ENCODE measurements at regions not wholly inside any gene's neighbourhood (a gene's known extent, or its start where the extent isn't known, plus 50 kb on each side); places are given as distances from the start of the nearest gene placed in this dataset.
A peak's percentile ranks its signal among the peaks of the same experiment; 100 is the strongest.

DNA sequence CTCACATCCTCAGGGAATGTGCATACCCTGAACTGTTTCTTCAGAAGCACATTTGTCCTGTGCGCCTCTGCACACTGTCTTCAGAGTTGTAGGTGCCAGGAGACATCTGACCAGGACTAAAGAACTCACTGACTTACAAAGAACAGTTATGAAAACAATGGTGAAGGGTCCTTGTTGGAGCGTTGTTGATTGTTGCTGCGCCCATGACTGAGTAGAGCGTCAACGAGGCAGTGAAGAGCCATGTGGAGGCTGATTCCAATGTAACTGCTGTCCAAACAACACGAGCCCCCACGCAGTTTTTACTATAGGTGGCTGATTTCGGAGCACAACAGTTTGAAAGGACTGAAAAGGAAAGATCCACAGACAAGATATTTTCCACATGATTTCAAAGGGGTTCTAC, 380.3 kb downstream of the CDH26 start:
- H3K9me3 ChIP-seq: no peaks in the 10 kb centered on the region
- H3K4me1 ChIP-seq (ENCODE audit: low read depth): no peaks in the 10 kb centered on the region
- DNase-seq (no peak), ATAC-seq (no peak)
- TF ChIP-seq, protein P1, sequence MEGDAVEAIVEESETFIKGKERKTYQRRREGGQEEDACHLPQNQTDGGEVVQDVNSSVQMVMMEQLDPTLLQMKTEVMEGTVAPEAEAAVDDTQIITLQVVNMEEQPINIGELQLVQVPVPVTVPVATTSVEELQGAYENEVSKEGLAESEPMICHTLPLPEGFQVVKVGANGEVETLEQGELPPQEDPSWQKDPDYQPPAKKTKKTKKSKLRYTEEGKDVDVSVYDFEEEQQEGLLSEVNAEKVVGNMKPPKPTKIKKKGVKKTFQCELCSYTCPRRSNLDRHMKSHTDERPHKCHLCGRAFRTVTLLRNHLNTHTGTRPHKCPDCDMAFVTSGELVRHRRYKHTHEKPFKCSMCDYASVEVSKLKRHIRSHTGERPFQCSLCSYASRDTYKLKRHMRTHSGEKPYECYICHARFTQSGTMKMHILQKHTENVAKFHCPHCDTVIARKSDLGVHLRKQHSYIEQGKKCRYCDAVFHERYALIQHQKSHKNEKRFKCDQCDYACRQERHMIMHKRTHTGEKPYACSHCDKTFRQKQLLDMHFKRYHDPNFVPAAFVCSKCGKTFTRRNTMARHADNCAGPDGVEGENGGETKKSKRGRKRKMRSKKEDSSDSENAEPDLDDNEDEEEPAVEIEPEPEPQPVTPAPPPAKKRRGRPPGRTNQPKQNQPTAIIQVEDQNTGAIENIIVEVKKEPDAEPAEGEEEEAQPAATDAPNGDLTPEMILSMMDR (IDR thresholded peaks at IDR 0.05): no peak
- intact Hi-C loops (cut with DNase I, micrococcal nuclease): no loop called here
- no peak overlapping the region for H3K4me3 ChIP-seq
- no peaks in the 10 kb centered on the region for H3K36me3 ChIP-seq (ENCODE audit: low read depth)

DNA sequence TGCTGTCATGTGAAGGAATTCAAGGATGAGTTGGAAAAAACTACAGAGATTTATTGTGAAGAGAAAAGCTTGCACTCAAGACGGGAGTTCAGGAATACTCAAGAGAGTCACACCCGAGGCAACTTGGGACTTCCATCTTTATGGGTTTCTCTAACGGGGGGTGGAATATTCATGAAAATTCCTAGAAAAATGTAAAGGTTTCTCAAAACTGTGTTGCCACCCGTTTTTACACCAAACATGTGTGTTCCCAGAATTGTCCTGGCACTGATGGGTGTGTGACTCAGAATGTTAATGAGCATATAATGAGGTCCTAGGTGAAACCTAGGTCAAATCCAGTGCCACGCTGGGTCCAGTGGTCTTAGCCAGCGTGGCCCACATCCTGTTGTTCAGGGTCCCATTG, 381.5 kb downstream of the CDH26 start:
- intact Hi-C loops (cut with DNase I, micrococcal nuclease): no loop called here
- DNase-seq: no peak
- TF ChIP-seq, protein P1 (IDR thresholded peaks at IDR 0.05): no peak
- H3K4me1 ChIP-seq (ENCODE audit: low read depth): no peaks in the 10 kb centered on the region
- H3K36me3 ChIP-seq (ENCODE audit: low read depth): no peaks in the 10 kb centered on the region
- ATAC-seq: no peak
- no peak overlapping the region for H3K4me3 ChIP-seq
- H3K9me3 ChIP-seq: no peaks in the 10 kb centered on the region

DNA sequence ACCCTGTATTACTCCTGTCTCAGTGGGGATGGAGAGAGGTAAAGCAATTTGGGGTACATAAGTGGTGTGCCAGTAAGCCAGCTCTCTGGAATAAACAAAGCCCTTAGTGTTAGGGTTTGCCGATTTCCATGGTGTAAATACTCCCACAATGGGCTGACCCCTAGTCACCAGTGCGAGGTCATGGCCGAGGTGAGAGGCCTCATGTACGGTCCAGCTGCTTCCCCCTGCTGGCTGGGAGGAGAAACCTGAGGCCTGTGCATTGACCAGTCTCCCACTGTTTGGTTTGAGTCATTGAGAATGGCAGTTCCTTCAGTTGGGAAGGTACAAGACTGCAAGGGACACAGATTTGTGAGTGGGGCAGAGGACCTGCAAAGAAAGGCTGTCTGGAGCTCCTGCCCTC, 382.0 kb downstream of the CDH26 start:
- intact Hi-C loops (cut with DNase I, micrococcal nuclease): no loop called here
- DNase-seq (no peak), ATAC-seq (no peak)
- H3K4me1 ChIP-seq (ENCODE audit: low read depth): no peaks in the 10 kb centered on the region
- no peak overlapping the region for H3K4me3 ChIP-seq
- H3K9me3 ChIP-seq: no peaks in the 10 kb centered on the region
- TF ChIP-seq, protein P1 (IDR thresholded peaks at IDR 0.05): no peak
- H3K36me3 ChIP-seq (ENCODE audit: low read depth): no peaks in the 10 kb centered on the region

DNA sequence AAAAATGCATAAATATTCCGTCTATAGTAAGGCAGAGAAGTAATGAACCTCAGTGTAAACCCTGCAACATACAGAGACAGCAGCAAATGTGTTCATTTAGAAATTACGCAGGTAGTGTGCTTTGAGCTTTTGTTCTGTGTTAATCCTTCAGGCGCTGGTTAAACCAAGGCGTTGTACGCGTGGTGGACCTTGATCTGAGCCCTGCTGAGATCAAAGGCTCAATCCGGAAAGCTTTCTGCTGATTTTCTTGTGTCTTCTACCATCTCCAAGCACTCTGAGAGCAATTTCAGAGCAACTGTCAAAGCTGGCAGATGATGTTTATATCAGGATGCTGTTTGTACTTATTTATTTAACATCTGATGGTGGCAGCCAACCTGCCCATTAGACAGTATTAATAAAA, 382.8 kb downstream of the CDH26 start:
- TF ChIP-seq, protein P1 (IDR thresholded peaks at IDR 0.05): no peak
- Histone ChIP-seq H3K36me3 (ENCODE audit: low read depth) (no peaks in the 10 kb centered on the region), H3K4me1 (ENCODE audit: low read depth) (no peaks in the 10 kb centered on the region), H3K9me3 (no peaks in the 10 kb centered on the region), H3K4me3 (no peak overlapping the region)
- intact Hi-C loops (cut with DNase I, micrococcal nuclease): no loop called here
- ATAC-seq: peak; percentile 30
- DNase-seq: peak in 1 of 3 donors; percentile 8

DNA sequence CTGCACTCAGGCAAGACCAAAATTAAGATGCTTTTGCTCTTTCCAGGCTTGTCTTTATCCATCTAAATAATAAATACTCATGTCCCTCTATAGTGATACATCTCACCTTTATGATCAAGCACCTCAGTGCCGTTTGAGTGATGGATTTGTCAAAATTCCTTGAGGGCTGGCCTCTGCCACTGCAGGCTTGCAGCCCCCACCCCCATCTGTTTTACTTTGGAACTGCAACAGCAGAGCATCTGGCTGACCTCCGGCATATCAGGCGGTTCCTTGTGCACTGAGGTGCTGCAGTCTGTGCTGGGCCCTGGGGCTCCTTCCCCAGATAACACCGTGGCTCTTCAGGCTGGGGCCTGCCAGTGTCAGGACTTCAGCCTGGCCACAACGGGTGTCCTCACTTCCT, 386.9 kb downstream of the CDH26 start:
- ATAC-seq (no peak), DNase-seq (no peak)
- Histone ChIP-seq H3K4me1 (ENCODE audit: low read depth) (no peaks in the 10 kb centered on the region), H3K4me3 (no peak overlapping the region), H3K9me3 (peaks cover 5% of the 10 kb centered on the region), H3K36me3 (ENCODE audit: low read depth) (no peaks in the 10 kb centered on the region)
- intact Hi-C loops (cut with DNase I, micrococcal nuclease): no loop called here
- TF ChIP-seq, protein P1 (IDR thresholded peaks at IDR 0.05): no peak

DNA sequence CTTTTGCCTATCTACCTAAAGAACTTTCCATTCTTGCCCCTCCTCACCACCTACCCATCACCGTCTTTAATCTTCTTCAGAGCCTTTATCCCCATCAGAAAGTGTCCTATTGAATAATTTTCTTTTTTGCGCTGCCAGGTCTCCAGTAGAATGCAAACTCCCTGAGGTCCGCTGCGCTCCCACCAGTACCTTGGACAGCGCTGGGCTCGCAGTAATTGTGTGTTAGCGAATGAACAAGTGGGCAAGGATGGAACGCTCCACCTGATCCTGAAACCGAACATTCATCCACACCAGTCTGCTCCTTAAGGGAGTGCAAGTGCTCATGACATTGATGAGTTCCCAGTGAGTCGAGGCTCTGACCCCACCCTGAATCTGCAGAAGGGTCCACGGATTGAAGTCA, 391.2 kb downstream of the CDH26 start:
- H3K9me3 ChIP-seq: peaks cover 5% of the 10 kb centered on the region
- no peak for ATAC-seq
- intact Hi-C loops (cut with DNase I, micrococcal nuclease): no loop called here
- no peaks in the 10 kb centered on the region for H3K36me3 ChIP-seq (ENCODE audit: low read depth)
- TF ChIP-seq, protein P1 (IDR thresholded peaks at IDR 0.05): no peak
- H3K4me1 ChIP-seq (ENCODE audit: low read depth): no peaks in the 10 kb centered on the region
- no peak for DNase-seq
- H3K4me3 ChIP-seq: no peak overlapping the region
